ENCODE measurements at regions not wholly inside any gene's neighbourhood (a gene's known extent, or its start where the extent isn't known, plus 50 kb on each side); places are given as distances from the start of the nearest gene placed in this dataset.
"Not testable (repeated sequence)": the region's sequence is repeated elsewhere in the genome, so short reads cannot be mapped to it uniquely, and the experiment has no call there.

GRCh38 chr4:181030135-181030921 lies 1212.9 kb upstream of the TENM3 start:
- peak overlapping the region; percentile 25; the same call in 1 of the 2 replicates for H3K14ac ChIP-seq (replicated peaks; ENCODE audit: low read depth, low read length)
- H2AFZ ChIP-seq (replicated peaks; ENCODE audit: low read length, poor library complexity); H3K4me2 ChIP-seq (ENCODE audit: low read depth, low read length); H4K20me1 ChIP-seq (ENCODE audit: insufficient read depth, low read length); H3K4me3 ChIP-seq (ENCODE audit: insufficient read depth, low read depth, low read length); CTCF ChIA-PET; H2AK9ac ChIP-seq (replicated peaks; ENCODE audit: low read depth, low read length, poor library complexity); H3K23ac ChIP-seq (ENCODE audit: low read depth, low read length); in situ Hi-C loops (cut with MboI; ENCODE audit: low sequenced_read_pairs); H2BK120ac ChIP-seq (ENCODE audit: low read depth, low read length); H3K9ac ChIP-seq (ENCODE audit: low read depth, low read length); H2BK15ac ChIP-seq (ENCODE audit: low read depth, low read length); BruUV-seq (replicated peaks); H2BK20ac ChIP-seq (ENCODE audit: low read depth, low read length); dilution Hi-C loops (cut with HindIII; ENCODE audit: low sequenced_read_pairs, unreplicated experiment); H2AK5ac ChIP-seq (ENCODE audit: low read depth, low read length); H2BK5ac ChIP-seq (ENCODE audit: low read depth, low read length, poor library complexity, severe bottlenecking); H3K36me3 ChIP-seq (ENCODE audit: control insufficient read depth, insufficient read depth, low read length); H3K56ac ChIP-seq (ENCODE audit: extremely low read depth, insufficient read depth, low read length); POLR2A ChIA-PET (ENCODE audit: unreplicated experiment); H4K91ac ChIP-seq (ENCODE audit: insufficient read depth, low read depth, low read length); H3K27ac ChIP-seq (ENCODE audit: insufficient read depth, low read length); H3K9me3 ChIP-seq (ENCODE audit: control insufficient read depth, insufficient read depth, low read length); H3K9me1 ChIP-seq (ENCODE audit: insufficient read depth, low read length); intact Hi-C loops (cut with micrococcal nuclease); H3K4ac ChIP-seq (ENCODE audit: low read depth, low read length); H3K4me1 ChIP-seq (ENCODE audit: control insufficient read depth, insufficient read depth, low read length); H4K8ac ChIP-seq (ENCODE audit: low read depth in 2 of 2, low read length in 2 of 2); H3K18ac ChIP-seq (ENCODE audit: low read depth, low read length); H3K27me3 ChIP-seq (ENCODE audit: control insufficient read depth, insufficient read depth, low read length); H4K5ac ChIP-seq (ENCODE audit: low read depth, low read length); H3K79me1 ChIP-seq (ENCODE audit: low read depth in 1 of 2, low read length in 2 of 2); ATAC-seq (ENCODE audit: low read depth): not testable (repeated sequence)
- 0 out of 2 replicates have a peak, but pooled peaks have one; percentile 32 for TF ChIP-seq MAFK (IDR thresholded peaks at IDR 0.05; ENCODE audit: low read depth, low read length)
- WGBS, 2 experiments (ENCODE audit: extremely low coverage in 2 of 2, insufficient read length in 1 of 2), result 31% methylated on average over 9 of the region's 14 CpGs; no CpG with 5 or more reads in 1 of the 2 experiments
- DNase-seq, result peak; percentile 73

All from IMR-90 (cell line).